GM18909 (cell line): ENCODE measurements at regions not wholly inside any gene's neighbourhood (a gene's known extent, or its start where the extent isn't known, plus 50 kb on each side); places are given as distances from the start of the nearest gene placed in this dataset.

ENCODE experiments used
- ATAC-seq: cut with Tn5 transposase; IDR thresholded peaks from one replicate; pipeline ENCODE4 v1.9.1; 2021; ENCODE audit warnings: mild to moderate bottlenecking; ENCODE audit not compliant: unreplicated experiment, poor library complexity

DNA sequence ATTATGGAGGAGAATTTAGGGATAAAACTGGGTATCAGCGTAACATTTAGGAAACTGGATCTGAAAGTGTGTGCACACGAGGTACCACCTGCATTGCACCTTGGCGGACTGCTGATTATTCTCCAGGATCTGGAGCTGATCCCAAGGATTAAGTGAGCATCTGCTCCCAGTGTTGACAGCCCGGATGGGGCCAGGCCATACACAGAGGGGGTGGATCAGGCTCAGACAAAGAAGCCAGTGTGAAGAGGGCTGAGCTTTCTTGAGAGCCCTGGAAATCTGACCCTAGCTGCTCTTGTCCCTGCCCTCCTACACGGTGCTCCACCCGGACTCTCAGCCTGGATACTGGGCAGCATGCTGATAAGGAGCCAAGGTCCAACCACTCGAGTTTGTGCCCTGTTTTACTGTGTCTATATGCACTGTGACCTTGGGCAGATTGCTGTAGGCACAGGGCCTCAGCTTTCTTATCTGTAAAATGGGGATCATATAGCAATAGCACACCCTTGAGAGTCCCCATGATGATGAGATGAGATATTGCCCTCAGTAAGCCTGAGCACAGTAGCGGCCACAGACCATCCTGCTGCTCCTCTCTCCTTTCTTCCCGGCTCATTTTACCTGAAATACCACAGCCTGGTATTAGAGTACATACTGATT is 396.8 kb upstream of the CELF4 start:
- no peak for ATAC-seq

DNA sequence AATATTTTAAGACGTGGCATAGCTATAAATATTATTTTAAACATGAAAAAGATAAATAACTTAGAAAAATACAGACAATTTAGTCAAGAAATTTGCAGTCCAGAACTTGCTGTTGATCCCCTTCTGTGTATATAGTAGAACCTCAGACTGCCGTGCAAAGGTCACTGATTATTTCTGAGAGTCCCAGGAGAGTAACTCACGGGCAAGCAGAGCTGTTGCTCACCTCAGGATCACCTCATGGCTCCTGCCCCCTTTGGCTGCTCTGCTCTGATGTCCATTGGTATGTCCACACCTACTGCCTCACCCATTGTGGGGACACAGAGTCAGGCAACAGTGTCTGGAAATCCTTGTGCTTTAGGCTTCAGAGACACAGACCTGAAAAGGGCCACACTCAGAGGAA is 392.9 kb upstream of the CELF4 start:
- no peak for ATAC-seq

DNA sequence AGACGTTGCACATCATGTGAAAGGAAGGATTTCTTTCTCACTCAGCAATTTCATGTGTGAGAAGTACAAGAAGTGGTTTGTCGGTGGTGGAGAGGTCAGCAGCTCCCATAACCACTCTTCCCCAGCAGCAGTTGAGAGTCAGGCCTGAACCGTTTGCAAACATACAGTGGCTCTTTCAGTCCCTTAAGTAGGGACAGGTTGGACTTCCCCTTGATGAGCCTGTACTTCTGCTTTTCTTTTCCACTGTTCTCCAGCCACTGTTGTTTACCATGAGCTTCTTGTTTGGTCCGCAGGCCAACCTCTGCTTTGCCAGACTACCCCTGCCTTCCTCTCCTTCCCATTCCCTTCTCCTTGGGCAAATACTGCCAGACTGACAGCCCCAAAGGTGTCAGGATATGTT is 391.3 kb upstream of the CELF4 start:
- no peak for ATAC-seq

DNA sequence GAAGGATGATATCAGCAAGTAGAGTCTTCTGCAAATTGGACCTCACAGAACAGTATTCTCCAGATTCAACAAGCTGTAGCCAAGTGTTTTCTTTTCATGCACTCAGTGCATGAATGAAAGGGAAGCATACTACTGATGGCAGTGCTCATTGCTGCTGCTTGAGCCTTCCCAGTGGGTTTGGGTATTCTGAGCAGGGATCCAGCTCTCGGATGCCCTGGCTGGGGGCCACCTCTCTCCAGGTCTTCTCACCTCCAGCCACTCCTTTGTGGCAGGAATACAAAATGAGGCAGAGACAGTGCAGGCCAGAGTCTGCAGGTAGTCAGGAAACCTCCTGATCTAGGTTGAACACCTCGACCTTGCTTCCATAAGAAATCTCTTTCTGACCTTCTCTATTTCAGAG is 390.4 kb upstream of the CELF4 start:
- ATAC-seq = no peak

DNA sequence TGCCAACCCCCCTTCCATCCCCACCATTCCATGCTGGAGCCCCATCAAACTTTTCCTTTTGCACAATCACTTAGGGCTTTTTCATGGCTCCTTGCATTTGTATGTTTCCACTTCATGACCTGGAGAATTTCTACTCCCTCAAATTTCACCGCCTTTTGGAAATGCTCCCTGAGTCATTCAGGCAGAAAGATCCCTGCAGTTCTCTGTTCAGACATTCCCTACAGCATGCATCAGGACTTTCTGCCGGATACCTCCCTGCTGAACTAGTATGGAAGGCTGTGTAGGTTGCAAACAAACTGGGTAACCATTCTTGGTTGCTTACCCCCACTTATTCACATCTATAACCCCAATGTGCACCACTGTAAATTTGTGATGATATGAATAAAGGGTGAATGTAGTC is 389.6 kb upstream of the CELF4 start:
- ATAC-seq = no peak

DNA sequence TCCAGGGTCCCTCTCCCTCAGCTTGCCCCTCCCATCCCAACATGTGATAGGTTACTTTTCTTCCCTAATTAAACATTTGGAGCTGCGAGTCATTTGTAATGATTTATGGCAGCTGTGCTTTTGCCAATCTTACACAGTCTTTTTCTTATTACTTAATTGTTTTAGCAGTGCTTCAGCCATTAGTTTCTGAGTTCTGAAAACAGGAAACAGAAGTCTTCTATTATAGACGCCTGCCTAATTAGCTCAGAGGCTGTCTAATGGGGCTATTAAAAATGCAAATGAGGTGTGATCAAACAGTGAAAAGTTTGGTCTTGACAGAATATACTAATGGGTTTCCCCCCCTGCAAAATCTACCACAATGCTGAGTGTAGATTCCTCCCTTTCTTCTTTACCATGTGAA is 388.3 kb upstream of the CELF4 start:
- no peak for ATAC-seq

DNA sequence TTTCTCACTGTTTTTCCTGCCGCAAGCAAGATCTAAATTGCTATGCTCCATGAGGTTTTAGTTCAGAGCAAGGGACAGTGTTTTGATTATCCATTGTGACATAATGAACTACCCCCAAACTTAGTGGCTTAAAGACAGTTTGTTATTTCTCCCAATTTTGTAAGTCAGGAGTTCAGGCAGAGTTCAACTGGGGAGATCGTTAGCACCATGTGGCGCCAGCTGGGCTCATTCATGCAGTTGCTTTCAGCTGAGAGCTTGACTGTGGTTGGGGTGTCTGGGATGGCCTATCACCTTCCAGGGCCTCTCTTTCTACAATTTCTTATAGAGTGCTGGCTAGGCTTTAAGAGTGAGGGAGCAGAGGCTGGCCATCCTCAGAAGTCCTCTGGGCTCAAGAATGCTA is 382.9 kb upstream of the CELF4 start:
- ATAC-seq = no peak

DNA sequence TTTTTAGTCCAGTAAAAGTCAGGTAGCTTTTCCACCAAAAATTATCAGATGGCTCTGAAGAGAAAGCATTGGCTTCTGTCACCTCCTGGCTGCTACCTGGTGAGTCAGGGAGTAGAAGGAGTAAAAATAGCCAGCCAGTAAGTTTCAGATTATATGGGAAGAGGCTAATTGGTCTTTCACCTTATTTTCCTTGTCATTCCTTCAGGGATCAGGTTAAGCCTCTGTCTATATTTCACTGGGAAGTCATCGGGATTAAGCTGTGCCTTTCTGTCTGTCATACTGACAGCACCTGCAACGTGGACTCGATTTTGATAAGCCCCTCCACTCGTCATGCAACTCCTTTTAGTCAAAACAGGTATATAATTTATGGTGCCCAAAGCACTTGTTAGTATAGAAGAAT is 380.7 kb upstream of the CELF4 start:
- ATAC-seq = no peak

DNA sequence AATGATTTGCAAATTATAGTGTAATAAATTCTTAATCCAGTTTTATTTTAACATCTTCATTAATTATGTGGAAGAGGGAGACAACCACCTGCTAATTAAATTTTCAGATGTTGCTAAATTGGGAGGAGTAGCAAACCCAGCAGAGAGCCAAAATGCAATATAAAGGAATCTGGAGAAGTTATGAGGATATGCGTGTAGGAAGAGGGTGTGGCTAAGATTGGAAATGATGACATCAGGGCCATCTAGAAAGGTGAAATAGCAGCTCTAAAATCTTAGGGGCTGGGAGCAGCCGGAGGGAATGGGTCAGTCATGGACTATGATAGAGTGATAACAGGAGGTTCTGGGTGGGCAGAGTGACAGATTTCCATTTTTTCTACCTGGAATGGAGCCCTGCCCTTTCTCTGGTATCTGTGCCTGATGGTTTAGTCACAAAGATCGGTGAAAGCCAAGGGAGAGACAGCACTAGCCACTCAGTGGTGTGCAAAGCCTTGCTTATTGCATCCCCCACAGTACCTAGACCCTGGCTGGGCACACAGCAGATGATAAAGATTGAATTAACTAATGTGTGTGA is 379.2 kb upstream of the CELF4 start:
- ATAC-seq = no peak

DNA sequence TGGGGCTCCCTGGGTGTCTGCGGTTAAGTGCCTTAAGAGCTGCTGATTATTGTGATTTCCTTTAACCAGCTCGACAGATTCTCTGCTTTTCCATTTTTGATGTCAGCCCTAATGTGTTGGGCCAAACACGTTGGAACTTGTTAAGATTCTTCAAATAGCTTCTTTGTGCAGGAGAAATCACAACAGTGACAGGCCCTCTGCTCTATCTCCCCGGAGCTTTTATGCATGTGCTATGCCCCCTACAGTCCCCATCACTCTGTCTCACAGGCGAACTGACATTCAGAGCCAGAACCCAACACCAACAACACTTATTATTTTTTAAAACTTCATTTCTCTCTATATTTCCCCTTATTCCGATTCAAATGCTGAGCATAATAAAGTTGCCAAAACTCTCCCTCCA is 371.7 kb upstream of the CELF4 start:
- ATAC-seq = no peak

DNA sequence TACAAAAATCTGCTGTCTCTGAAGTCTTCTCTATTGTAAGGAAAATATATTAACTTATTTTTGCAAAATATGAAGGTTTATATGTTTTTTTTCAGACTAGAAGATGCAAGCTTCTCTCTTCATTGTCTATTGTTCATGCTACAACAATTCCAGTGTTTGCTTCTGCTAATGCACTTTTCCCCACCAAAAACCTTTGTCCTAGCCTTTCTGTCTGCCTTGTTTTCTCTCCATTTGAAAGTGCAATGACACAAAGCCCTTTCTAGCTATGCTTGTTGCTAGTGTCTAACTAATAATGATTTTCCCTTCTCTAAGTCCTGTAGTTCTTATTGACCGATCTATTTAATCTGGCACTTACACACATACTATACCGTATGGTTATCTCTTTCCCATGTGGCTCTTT is 369.5 kb upstream of the CELF4 start:
- no peak for ATAC-seq

DNA sequence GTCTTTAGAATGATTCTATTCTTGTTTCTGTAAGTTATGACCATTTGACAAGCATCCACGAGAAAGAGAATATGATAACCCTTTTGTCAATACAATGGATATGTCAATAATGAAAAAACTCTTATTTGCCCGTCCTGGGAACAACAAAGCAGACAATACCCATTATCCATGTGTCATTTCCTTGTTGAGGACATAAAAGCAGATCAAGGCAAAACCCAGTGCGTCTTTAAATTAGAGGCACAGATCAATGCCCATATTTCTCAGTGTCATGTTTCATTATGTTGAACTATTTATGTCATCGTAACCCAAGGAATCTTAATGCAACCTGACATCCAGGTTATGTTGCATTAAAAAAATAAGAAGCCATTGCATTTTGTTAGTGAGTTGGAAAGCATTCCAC is 365.0 kb upstream of the CELF4 start:
- ATAC-seq = no peak

DNA sequence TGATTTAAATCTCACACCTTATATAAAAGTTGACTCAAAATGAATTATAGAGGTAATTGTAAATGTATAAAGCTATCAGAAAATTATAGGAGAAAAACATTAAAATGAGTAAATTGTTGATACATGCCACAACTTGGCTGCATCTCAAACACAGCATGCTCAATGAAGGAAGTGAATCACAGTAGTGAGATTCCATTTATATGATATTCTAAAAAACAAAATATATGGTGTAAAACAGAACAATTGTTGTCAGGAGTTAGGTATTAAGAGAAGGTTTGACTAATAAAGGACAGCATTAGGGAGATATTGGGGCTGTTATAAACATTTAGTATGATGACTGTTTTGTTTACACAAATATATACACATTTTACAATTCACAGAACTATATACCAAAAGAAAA is 356.6 kb upstream of the CELF4 start:
- no peak for ATAC-seq

DNA sequence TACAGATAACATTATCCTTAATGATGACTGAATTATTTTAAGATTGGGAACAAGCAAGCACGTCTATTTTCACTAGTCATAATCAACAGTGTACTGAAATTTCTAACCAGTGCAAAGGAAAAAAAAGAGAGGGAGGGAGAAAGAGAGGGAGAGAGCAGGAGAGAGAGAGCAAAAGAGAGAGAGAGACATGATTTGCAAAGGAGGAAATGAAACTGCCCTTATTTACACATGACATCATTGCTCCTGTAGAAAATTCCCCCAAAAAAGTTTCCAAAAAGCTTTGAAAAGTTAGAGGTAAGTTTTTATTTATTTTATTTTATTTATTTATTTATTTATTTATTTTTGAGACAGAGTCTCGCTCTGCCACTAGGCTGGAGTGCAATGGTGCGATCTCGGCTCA is 355.3 kb upstream of the CELF4 start:
- ATAC-seq = no peak

DNA sequence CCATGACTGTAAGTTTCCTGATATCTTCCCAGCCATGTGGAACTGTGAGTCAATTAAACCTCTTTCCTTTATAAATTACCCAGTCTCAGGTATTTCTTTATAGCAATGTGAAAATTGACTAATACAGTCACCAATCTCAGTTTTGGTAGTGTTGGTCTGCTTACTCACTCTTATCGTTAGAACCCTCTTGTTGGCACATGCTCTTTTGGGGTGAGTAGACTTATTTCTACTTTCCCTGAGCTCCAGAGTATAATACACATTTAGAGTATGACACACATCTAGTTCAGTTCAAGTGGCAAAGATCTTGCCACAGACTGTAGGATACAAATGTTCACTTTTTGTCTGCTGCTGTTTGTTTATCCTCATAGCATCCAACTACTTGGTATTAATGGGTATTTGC is 347.5 kb upstream of the CELF4 start:
- no peak for ATAC-seq

DNA sequence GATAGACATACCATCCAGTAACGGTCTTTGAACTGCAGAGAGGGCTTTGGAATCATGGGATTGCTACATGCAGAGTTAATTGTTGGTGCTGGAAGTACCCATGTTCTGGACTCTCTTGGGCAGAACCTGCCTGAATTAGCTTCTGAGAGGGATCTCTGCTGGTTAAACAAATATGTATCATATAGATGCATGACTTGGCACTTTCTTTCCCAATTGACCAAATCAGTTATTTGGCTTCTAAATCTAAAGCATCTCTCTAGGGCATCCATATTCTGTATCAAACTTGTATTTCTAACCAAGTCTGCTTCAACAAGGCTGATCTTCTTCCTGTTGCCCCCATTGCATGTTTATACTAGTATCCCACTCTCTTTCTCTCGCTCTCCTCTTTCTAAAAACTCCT is 336.7 kb upstream of the CELF4 start:
- ATAC-seq = no peak

DNA sequence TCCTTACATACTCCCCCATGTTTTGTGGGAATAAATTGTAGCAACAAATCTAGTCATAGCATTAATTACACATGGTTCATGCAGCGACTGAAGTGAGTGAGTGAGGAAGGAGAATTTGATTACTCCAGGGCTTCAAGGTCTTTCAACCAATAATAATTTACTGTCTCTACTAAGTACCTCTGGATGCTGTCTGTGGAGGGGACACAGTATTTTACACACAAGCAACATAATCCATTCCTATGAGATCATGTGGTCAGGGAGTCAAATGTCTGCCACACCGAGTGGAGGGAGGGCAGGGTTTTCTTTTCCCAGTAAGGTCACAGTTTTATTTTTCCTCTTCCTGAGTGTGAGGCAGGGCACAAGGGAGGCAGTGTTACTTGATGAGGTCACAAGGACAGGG is 334.7 kb upstream of the CELF4 start:
- no peak for ATAC-seq

DNA sequence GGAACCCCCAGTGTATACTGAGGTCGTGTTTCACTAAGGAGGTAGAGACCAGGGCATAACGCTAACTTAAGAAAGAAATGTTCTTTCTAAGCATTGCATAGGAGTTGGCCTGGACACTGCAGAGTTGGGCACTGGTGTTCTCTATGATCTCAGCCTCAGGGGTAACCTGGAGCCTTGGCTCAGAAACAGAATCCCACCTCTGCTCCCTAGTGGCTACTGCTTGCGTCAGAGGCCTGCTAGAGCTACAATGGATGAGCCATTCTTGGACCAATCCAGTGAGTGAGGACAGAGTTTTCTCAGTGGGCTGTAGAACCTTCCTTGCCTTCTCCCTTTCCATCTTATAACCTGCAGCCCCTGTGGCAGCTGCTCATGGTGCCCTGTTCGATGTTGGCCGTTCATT is 324.4 kb upstream of the CELF4 start:
- ATAC-seq = no peak

DNA sequence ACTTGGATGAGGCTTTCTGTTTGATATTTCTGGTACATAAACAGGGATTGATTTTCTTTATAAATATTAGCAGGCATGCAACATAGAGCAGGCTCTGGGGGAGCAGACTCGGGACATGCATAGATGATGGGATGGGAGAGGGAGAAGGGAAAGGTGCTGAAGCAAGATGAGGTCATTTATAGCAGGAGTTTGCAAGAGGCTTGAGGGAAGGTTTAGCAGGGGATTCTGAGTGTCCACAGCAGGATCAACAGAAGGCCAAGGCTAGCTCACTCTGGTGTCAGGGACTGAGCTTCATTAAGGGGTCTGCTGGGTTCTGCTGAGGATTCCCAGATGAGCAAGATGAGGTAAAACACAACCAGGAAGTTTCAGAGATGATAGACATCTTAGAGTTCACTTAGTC is 309.1 kb upstream of the CELF4 start:
- ATAC-seq = no peak

DNA sequence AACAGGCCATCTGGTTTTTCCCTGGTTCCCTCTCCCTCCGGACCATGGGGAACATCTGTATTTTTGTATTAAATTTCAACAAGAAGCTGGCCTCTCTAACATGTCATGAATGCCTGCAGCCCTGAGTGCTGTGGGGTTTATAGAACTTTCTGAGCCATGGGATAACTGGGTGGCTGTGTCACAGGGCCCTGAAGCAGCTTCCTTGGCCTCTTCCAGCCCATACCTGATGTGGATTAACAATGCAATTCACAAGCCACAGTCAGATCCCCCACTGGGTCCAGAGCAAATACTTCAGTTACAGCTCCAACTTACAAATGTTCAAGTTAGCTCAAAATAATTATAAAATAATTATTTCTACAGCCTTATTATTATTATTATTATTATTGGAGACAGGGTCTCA is 307.8 kb upstream of the CELF4 start:
- no peak for ATAC-seq

DNA sequence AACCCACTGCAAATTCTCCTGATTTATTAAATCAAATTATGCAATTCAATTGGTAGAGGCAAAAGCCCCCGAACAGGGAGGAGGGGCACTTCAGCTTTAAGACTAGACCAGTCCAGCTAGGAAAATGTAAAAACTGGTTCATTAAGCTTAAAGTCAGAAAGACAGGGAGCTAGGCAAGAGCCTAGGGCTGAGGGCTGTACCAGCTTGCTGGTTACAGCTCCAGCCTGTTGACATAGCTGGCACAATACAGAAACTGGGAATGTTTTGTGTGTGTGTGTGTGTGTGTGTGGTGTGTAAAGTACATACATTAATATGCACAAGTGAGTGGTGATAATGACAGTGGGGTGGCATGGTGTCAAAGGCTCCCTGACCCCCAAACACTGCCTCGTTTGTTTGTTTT is 307.0 kb upstream of the CELF4 start:
- ATAC-seq = no peak

DNA sequence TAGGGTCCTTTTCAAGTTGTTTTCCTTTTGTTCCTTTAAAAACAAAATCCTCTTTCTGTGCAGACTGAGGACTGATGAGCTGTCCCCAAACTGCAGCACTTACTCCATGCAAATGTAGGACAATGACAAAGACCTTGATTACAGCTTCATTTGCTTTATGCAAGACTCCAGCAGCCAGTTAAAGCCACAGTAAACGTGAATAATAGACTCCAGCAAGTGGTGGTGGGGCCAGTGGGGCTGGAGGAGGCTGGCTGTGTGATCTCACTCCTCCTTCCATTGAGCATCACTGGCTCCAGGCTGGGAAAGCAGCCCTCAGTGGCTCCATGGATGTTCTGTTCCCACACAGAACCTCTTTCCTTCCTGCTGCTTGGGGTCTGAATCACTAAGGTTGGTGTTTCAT is 306.0 kb upstream of the CELF4 start:
- no peak for ATAC-seq

DNA sequence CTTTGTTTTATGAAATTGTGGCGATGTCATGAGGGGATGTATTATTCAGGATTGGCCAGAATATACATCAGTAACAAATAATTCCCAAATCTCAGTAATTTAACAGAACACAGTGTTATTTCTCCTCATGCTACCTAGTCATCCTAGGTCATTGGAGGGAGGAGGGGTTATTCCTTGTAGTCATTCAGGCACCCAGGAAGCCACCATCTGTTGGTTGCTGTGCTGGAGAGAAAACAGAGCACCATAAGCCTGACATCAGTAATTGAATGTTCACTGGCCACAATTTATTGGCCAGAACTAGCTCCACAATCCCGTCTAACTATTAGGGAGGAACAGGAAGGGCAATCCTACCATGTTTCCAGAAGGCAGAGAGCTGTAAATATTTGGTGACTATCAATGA is 303.5 kb upstream of the CELF4 start:
- ATAC-seq = no peak
